GM23338 (cell line): ENCODE measurements at regions not wholly inside any gene's neighbourhood (a gene's known extent, or its start where the extent isn't known, plus 50 kb on each side); places are given as distances from the start of the nearest gene placed in this dataset.

Source experiments
- ATAC-seq: fragments of 200-7000 bp; cut with Tn5 transposase; 3 replicates; pipeline ENCODE4 v1.9.1; 2020
- DNase-seq: peaks from one replicate; pipeline ENCODE4 v3.0.0-alpha.2; 2015; ENCODE audit warnings: low spot score
- H2AFZ ChIP-seq: fragments of 200-600 bp; sonication (generic); 2 replicates; pipeline ENCODE4 v1.8.0; 2016; ENCODE audit warnings: antibody characterized with exemption, mild to moderate bottlenecking, moderate library complexity
- H3F3A ChIP-seq: fragments of 200-600 bp; sonication (generic); replicated peaks from 2 replicates; pipeline ENCODE4 v1.8.0; 2017; ENCODE audit warnings: antibody characterized with exemption, mixed run types, low read depth
- H3K27ac ChIP-seq: fragments of 200-600 bp; sonication (generic); 2 replicates; pipeline ENCODE4 v1.6.1; 2016; ENCODE audit warnings: low read depth
- H3K27me3 ChIP-seq: fragments of 200-600 bp; sonication (generic); 2 replicates; pipeline ENCODE4 v1.8.0; 2016; ENCODE audit warnings: mild to moderate bottlenecking, mixed run types, moderate library complexity; ENCODE audit not compliant: insufficient read depth
- H3K36me3 ChIP-seq: fragments of 200-600 bp; sonication (generic); 2 replicates; pipeline ENCODE4 v1.8.0; 2016; ENCODE audit warnings: mild to moderate bottlenecking; ENCODE audit not compliant: insufficient read depth
- H3K4me1 ChIP-seq: fragments of 200-600 bp; sonication (generic); 2 replicates; pipeline ENCODE4 v1.8.0; 2016; ENCODE audit warnings: mild to moderate bottlenecking, moderate library complexity; ENCODE audit not compliant: insufficient read depth
- H3K4me2 ChIP-seq: fragments of 200-600 bp; sonication (generic); 2 replicates; pipeline ENCODE4 v1.7.1; 2017; ENCODE audit warnings: mixed run types
- H3K4me3 ChIP-seq: fragments of 200-600 bp; sonication (generic); 2 replicates; pipeline ENCODE4 v1.6.1; 2016; ENCODE audit warnings: mixed run types
- H3K79me2 ChIP-seq: fragments of 200-600 bp; sonication (generic); replicated peaks from 2 replicates; pipeline ENCODE4 v1.8.0; 2017; ENCODE audit warnings: mild to moderate bottlenecking; ENCODE audit not compliant: insufficient read depth
- H3K9me2 ChIP-seq: fragments of 200-600 bp; sonication (generic); 2 replicates; pipeline ENCODE4 v1.8.0; 2017; ENCODE audit not compliant: insufficient read depth
- H4K20me1 ChIP-seq: fragments of 200-600 bp; sonication (generic); replicated peaks from 2 replicates; pipeline ENCODE4 v1.8.0; 2017; ENCODE audit warnings: mild to moderate bottlenecking; ENCODE audit not compliant: insufficient read depth
- H3K27ac Mint-ChIP-seq: 2 replicates; pipeline ENCODE4 v1.8.0; 2020; ENCODE audit warnings: inconsistent platforms, mild to moderate bottlenecking, moderate library complexity, mixed read lengths
- H3K27me3 Mint-ChIP-seq: 3 replicates; pipeline ENCODE4 v1.8.0; 2022; ENCODE audit warnings: low read depth, mild to moderate bottlenecking, moderate library complexity, mixed read lengths, inconsistent platforms; ENCODE audit not compliant: insufficient read depth, poor library complexity
- H3K36me3 Mint-ChIP-seq: 3 replicates; pipeline ENCODE4 v1.8.0; 2021; ENCODE audit warnings: low read depth, mild to moderate bottlenecking, inconsistent platforms, moderate library complexity, mixed read lengths
- H3K4me1 Mint-ChIP-seq: 3 replicates; pipeline ENCODE4 v1.8.0; 2020; ENCODE audit warnings: mild to moderate bottlenecking, inconsistent platforms, mixed read lengths
- H3K4me3 Mint-ChIP-seq: 3 replicates; pipeline ENCODE4 v1.8.0; 2021; ENCODE audit warnings: moderate library complexity, mild to moderate bottlenecking, inconsistent platforms, mixed read lengths
- H3K9me3 Mint-ChIP-seq: 3 replicates; pipeline ENCODE4 v1.8.0; 2020; ENCODE audit warnings: moderate library complexity, mild to moderate bottlenecking, inconsistent platforms, mixed read lengths
- CREB1 ChIP-seq: fragments of 250-450 bp; sonication (Bioruptor Pico); IDR thresholded peaks from 2 replicates; pipeline ENCODE4 v1.5.0; 2020; ENCODE audit warnings: low read depth, mild to moderate bottlenecking, moderate library complexity
- EZH2 ChIP-seq: fragments of 200-600 bp; sonication (generic); IDR thresholded peaks from one replicate; pipeline ENCODE4 v1.8.0; 2017; ENCODE audit warnings: antibody characterized with exemption, mild to moderate bottlenecking, low read depth; ENCODE audit not compliant: unreplicated experiment
- EZH2phosphoT487 ChIP-seq: fragments of 200-600 bp; sonication (generic); IDR thresholded peaks from one replicate; pipeline ENCODE4 v1.8.1; 2018; ENCODE audit warnings: antibody characterized with exemption; ENCODE audit not compliant: unreplicated experiment
- JUNB ChIP-seq: IDR thresholded peaks from one replicate; pipeline ENCODE4 v1.6.1; 2016; ENCODE audit warnings: antibody characterized with exemption; ENCODE audit not compliant: unreplicated experiment
- NANOG ChIP-seq: IDR thresholded peaks from 2 replicates; pipeline ENCODE4 v1.6.1; 2016; ENCODE audit warnings: antibody characterized with exemption, borderline replicate concordance
- POLR2AphosphoS5 ChIP-seq: IDR thresholded peaks from 2 replicates; pipeline ENCODE4 v1.6.1; 2016; ENCODE audit warnings: antibody characterized with exemption, low read depth
- STAT1 ChIP-seq: IDR thresholded peaks from one replicate; pipeline ENCODE4 v1.6.1; 2016; ENCODE audit warnings: antibody characterized with exemption; ENCODE audit not compliant: unreplicated experiment
- ZNF114 ChIP-seq: fragments of 250-450 bp; sonication (Bioruptor Pico); IDR thresholded peaks from 2 replicates; pipeline ENCODE4 v1.5.0; 2020; ENCODE audit warnings: mild to moderate bottlenecking, moderate library complexity
- ZNF331 ChIP-seq: fragments of 250-450 bp; sonication (Bioruptor Pico); IDR thresholded peaks from 2 replicates; pipeline ENCODE4 v1.5.0; 2020; ENCODE audit warnings: low read depth, mild to moderate bottlenecking, moderate library complexity
- TF ChIP-seq, protein P1 (sequence below), 2 experiments: fragments of 200-600 bp in 1 of 2; sonication (generic) in 1 of 2; conservative IDR thresholded peaks; 2 replicates each; pipeline versions ENCODE4 v1.5.1 to v1.6.1; 2016 to 2017; ENCODE audit warnings: antibody characterized with exemption in 2 of 2, low read depth in 2 of 2, mild to moderate bottlenecking in 2 of 2, moderate library complexity in 1 of 2
- TF ChIP-seq, protein P2 (sequence below): fragments of 250-450 bp; sonication (Bioruptor Pico); IDR thresholded peaks from 2 replicates; pipeline ENCODE4 v1.5.0; 2020; ENCODE audit warnings: mild to moderate bottlenecking, moderate library complexity
- TF ChIP-seq, protein P3 (sequence below): IDR thresholded peaks from one replicate; pipeline ENCODE4 v1.6.1; 2018; ENCODE audit warnings: antibody characterized with exemption; ENCODE audit not compliant: unreplicated experiment
- TF ChIP-seq, protein P4 (sequence below): IDR thresholded peaks from 2 replicates; pipeline ENCODE4 v1.6.1; 2016; ENCODE audit warnings: antibody characterized with exemption

DNA sequence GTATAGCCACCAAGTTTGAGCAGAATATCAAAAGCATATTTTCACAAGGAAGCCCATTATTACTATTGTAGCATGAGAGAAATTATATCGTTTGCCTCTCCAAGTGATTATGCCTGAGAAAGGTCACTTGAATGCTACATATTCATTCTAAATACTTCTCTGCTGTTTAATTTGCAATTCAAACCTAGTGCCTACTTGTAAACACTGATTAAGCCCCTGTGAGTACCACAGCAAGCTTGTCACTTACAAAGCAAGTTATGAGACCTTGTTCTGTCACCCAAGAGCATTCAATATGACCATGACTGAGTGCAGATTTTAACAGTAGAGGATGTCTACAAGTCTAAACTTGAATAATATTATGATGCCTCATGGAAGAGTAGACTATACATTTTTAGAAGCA is 124.7 kb upstream of the SSTR1 start:
- no peaks in the 10 kb centered on the region for H3K27me3 ChIP-seq
- H3F3A ChIP-seq: no peaks in the 10 kb centered on the region
- no peaks in the 10 kb centered on the region for H3K36me3 ChIP-seq
- peaks cover 31% of the 10 kb centered on the region for H3K4me1 Mint-ChIP-seq
- H3K4me1 ChIP-seq: peaks cover 22% of the 10 kb centered on the region
- H3K27me3 Mint-ChIP-seq: no peaks in the 10 kb centered on the region
- no peak overlapping the region for H2AFZ ChIP-seq
- no peak overlapping the region for H3K4me3 Mint-ChIP-seq
- DNase-seq: no peak
- 0 out of 2 replicates have a peak overlapping the region, but pooled peaks have one; percentile 48 for H3K4me2 ChIP-seq
- H3K4me3 ChIP-seq: no peak overlapping the region
- H3K27ac ChIP-seq: no peak overlapping the region
- no peaks in the 10 kb centered on the region for H3K9me3 Mint-ChIP-seq
- no peaks in the 10 kb centered on the region for H4K20me1 ChIP-seq
- no peak overlapping the region for H3K27ac Mint-ChIP-seq
- no peaks in the 10 kb centered on the region for H3K9me2 ChIP-seq
- TF ChIP-seq, protein P1, sequence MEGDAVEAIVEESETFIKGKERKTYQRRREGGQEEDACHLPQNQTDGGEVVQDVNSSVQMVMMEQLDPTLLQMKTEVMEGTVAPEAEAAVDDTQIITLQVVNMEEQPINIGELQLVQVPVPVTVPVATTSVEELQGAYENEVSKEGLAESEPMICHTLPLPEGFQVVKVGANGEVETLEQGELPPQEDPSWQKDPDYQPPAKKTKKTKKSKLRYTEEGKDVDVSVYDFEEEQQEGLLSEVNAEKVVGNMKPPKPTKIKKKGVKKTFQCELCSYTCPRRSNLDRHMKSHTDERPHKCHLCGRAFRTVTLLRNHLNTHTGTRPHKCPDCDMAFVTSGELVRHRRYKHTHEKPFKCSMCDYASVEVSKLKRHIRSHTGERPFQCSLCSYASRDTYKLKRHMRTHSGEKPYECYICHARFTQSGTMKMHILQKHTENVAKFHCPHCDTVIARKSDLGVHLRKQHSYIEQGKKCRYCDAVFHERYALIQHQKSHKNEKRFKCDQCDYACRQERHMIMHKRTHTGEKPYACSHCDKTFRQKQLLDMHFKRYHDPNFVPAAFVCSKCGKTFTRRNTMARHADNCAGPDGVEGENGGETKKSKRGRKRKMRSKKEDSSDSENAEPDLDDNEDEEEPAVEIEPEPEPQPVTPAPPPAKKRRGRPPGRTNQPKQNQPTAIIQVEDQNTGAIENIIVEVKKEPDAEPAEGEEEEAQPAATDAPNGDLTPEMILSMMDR (conservative IDR thresholded peaks at IDR 0.05; ENCODE audit: low read depth in 2 of 2): no peak
- no peak for TF ChIP-seq EZH2
- no peak for TF ChIP-seq NANOG
- no peak for TF ChIP-seq EZH2phosphoT487
- TF ChIP-seq POLR2AphosphoS5: no peak
- TF ChIP-seq, protein P2, sequence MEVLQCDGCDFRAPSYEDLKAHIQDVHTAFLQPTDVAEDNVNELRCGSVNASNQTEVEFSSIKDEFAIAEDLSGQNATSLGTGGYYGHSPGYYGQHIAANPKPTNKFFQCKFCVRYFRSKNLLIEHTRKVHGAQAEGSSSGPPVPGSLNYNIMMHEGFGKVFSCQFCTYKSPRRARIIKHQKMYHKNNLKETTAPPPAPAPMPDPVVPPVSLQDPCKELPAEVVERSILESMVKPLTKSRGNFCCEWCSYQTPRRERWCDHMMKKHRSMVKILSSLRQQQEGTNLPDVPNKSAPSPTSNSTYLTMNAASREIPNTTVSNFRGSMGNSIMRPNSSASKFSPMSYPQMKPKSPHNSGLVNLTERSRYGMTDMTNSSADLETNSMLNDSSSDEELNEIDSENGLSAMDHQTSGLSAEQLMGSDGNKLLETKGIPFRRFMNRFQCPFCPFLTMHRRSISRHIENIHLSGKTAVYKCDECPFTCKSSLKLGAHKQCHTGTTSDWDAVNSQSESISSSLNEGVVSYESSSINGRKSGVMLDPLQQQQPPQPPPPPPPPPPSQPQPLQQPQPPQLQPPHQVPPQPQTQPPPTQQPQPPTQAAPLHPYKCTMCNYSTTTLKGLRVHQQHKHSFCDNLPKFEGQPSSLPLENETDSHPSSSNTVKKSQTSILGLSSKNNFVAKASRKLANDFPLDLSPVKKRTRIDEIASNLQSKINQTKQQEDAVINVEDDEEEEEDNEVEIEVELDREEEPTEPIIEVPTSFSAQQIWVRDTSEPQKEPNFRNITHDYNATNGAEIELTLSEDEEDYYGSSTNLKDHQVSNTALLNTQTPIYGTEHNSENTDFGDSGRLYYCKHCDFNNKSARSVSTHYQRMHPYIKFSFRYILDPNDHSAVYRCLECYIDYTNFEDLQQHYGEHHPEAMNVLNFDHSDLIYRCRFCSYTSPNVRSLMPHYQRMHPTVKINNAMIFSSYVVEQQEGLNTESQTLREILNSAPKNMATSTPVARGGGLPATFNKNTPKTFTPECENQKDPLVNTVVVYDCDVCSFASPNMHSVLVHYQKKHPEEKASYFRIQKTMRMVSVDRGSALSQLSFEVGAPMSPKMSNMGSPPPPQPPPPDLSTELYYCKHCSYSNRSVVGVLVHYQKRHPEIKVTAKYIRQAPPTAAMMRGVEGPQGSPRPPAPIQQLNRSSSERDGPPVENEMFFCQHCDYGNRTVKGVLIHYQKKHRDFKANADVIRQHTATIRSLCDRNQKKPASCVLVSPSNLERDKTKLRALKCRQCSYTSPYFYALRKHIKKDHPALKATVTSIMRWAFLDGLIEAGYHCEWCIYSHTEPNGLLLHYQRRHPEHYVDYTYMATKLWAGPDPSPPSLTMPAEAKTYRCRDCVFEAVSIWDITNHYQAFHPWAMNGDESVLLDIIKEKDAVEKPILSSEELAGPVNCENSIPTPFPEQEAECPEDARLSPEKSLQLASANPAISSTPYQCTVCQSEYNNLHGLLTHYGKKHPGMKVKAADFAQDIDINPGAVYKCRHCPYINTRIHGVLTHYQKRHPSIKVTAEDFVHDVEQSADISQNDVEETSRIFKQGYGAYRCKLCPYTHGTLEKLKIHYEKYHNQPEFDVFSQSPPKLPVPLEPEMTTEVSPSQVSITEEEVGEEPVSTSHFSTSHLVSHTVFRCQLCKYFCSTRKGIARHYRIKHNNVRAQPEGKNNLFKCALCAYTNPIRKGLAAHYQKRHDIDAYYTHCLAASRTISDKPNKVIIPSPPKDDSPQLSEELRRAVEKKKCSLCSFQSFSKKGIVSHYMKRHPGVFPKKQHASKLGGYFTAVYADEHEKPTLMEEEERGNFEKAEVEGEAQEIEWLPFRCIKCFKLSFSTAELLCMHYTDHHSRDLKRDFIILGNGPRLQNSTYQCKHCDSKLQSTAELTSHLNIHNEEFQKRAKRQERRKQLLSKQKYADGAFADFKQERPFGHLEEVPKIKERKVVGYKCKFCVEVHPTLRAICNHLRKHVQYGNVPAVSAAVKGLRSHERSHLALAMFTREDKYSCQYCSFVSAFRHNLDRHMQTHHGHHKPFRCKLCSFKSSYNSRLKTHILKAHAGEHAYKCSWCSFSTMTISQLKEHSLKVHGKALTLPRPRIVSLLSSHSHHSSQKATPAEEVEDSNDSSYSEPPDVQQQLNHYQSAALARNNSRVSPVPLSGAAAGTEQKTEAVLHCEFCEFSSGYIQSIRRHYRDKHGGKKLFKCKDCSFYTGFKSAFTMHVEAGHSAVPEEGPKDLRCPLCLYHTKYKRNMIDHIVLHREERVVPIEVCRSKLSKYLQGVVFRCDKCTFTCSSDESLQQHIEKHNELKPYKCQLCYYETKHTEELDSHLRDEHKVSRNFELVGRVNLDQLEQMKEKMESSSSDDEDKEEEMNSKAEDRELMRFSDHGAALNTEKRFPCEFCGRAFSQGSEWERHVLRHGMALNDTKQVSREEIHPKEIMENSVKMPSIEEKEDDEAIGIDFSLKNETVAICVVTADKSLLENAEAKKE (CRISPR knock-in tag): no peak
- no peak for TF ChIP-seq CREB1 (CRISPR knock-in tag)
- TF ChIP-seq, protein P3, sequence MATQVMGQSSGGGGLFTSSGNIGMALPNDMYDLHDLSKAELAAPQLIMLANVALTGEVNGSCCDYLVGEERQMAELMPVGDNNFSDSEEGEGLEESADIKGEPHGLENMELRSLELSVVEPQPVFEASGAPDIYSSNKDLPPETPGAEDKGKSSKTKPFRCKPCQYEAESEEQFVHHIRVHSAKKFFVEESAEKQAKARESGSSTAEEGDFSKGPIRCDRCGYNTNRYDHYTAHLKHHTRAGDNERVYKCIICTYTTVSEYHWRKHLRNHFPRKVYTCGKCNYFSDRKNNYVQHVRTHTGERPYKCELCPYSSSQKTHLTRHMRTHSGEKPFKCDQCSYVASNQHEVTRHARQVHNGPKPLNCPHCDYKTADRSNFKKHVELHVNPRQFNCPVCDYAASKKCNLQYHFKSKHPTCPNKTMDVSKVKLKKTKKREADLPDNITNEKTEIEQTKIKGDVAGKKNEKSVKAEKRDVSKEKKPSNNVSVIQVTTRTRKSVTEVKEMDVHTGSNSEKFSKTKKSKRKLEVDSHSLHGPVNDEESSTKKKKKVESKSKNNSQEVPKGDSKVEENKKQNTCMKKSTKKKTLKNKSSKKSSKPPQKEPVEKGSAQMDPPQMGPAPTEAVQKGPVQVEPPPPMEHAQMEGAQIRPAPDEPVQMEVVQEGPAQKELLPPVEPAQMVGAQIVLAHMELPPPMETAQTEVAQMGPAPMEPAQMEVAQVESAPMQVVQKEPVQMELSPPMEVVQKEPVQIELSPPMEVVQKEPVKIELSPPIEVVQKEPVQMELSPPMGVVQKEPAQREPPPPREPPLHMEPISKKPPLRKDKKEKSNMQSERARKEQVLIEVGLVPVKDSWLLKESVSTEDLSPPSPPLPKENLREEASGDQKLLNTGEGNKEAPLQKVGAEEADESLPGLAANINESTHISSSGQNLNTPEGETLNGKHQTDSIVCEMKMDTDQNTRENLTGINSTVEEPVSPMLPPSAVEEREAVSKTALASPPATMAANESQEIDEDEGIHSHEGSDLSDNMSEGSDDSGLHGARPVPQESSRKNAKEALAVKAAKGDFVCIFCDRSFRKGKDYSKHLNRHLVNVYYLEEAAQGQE: no peak
- no peak for TF ChIP-seq ZNF114 (CRISPR knock-in tag)
- TF ChIP-seq, protein P4, sequence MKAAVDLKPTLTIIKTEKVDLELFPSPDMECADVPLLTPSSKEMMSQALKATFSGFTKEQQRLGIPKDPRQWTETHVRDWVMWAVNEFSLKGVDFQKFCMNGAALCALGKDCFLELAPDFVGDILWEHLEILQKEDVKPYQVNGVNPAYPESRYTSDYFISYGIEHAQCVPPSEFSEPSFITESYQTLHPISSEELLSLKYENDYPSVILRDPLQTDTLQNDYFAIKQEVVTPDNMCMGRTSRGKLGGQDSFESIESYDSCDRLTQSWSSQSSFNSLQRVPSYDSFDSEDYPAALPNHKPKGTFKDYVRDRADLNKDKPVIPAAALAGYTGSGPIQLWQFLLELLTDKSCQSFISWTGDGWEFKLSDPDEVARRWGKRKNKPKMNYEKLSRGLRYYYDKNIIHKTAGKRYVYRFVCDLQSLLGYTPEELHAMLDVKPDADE: no peak
- TF ChIP-seq STAT1: no peak
- no peak for TF ChIP-seq ZNF331
- no peak for TF ChIP-seq JUNB
- ATAC-seq: no peak
- no peaks in the 10 kb centered on the region for H3K36me3 Mint-ChIP-seq
- no peaks in the 10 kb centered on the region for H3K79me2 ChIP-seq
